ENCODE measurements at regions not wholly inside any gene's neighbourhood (a gene's known extent, or its start where the extent isn't known, plus 50 kb on each side); places are given as distances from the start of the nearest gene placed in this dataset.

DNA sequence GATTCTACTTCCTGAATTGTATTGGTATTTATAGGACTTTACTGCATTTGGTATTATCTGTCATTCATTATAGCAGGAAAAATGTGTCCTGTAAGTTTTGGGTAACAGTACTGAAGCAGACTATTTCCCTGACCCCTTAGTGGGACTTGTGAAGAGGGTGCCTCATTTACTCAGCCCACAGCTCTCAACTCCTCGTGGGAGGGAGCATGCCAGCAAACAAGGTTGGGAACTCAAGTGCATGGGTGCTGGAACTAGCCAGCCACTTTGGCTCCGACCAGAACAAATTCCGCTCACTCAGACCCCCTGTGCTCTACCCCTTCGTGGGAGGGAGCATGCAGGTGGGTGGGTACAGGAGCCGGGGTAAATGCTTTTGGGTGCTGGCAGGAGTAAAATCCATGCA, 1773.5 kb upstream of the WWC1 start:
- 70 to 74% methylated on average over 5 of the region's 5 CpGs for WGBS, 2 donors

DNA sequence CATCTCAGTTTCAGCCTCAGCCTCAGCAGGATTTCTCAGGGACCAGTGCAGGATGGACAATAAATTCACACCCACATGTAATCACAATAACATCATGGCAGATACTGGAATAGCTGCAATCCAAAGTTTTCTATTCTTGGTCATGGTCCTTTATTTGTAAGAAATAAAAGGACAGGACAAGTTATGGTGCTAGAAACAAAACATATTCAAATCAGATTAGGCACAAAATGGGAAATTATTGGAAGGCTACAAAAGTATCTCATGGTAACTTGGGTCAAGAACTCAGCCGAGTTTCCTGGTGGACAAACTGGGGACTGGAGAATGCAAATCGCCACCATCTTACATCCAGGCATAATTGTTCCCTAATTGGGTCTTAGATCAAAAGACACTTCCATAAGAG, 1768.2 kb upstream of the WWC1 start:
- Histone ChIP-seq H3K36me3 (ENCODE audit: control insufficient read depth in 2 of 2, insufficient read depth in 2 of 2, low read length in 1 of 2) (no peaks in the 10 kb centered on the region), H3K27me3 (ENCODE audit: control insufficient read depth in 1 of 2, insufficient read depth in 2 of 2, low read length in 2 of 2) (no peaks in the 10 kb centered on the region), H3K4me3 (ENCODE audit: low read depth in 1 of 2, low read length in 2 of 2) (no peak overlapping the region), H3K9me3 (ENCODE audit: control insufficient read depth in 2 of 2, insufficient read depth in 1 of 2, low read depth in 1 of 2, low read length in 1 of 2) (peaks cover 0 to 2% of the 10 kb centered on the region in 2 donors), H3K4me1 (ENCODE audit: control insufficient read depth in 2 of 2, insufficient read depth in 2 of 2, low read length in 1 of 2) (no peaks in the 10 kb centered on the region), H3K27ac (ENCODE audit: low read depth in 2 of 2, low read length in 1 of 2) (no peak overlapping the region)
- 75 to 88% methylated on average over 2 of the region's 2 CpGs for WGBS, 2 donors

More for the DNA sequence above, 1773.5 kb upstream of the WWC1 start:
- Histone ChIP-seq H3K4me3 (ENCODE audit: low read depth in 1 of 2, low read length in 2 of 2) (no peak overlapping the region), H3K36me3 (ENCODE audit: control insufficient read depth in 2 of 2, insufficient read depth in 2 of 2, low read length in 1 of 2) (no peaks in the 10 kb centered on the region), H3K27me3 (ENCODE audit: control insufficient read depth in 1 of 2, insufficient read depth in 2 of 2, low read length in 2 of 2) (no peaks in the 10 kb centered on the region), H3K9me3 (ENCODE audit: control insufficient read depth in 2 of 2, insufficient read depth in 1 of 2, low read depth in 1 of 2, low read length in 1 of 2) (peaks cover 0 to 2% of the 10 kb centered on the region in 2 donors), H3K4me1 (ENCODE audit: control insufficient read depth in 2 of 2, insufficient read depth in 2 of 2, low read length in 1 of 2) (no peaks in the 10 kb centered on the region), H3K27ac (ENCODE audit: low read depth in 2 of 2, low read length in 1 of 2) (no peak overlapping the region)

- no peak overlapping the region for H3K27ac ChIP-seq (ENCODE audit: low read depth in 2 of 2, low read length in 1 of 2)
- WGBS, 2 donors, result 36 to 43% methylated on average over 2 of the region's 2 CpGs
- no peaks in the 10 kb centered on the region for H3K27me3 ChIP-seq (ENCODE audit: control insufficient read depth in 1 of 2, insufficient read depth in 2 of 2, low read length in 2 of 2)
- H3K9me3 ChIP-seq (ENCODE audit: control insufficient read depth in 2 of 2, insufficient read depth in 1 of 2, low read depth in 1 of 2, low read length in 1 of 2), result no peaks in the 10 kb centered on the region
- H3K36me3 ChIP-seq (ENCODE audit: control insufficient read depth in 2 of 2, insufficient read depth in 2 of 2, low read length in 1 of 2), result no peaks in the 10 kb centered on the region
- H3K4me1 ChIP-seq (ENCODE audit: control insufficient read depth in 2 of 2, insufficient read depth in 2 of 2, low read length in 1 of 2), result no peaks in the 10 kb centered on the region
- no peak overlapping the region for H3K4me3 ChIP-seq (ENCODE audit: low read depth in 1 of 2, low read length in 2 of 2)
These were observed 1762.2 kb upstream of the WWC1 start for GRCh38 chr5:166529200-166529599.

GRCh38 chr5:166532456-166533220, 1758.8 kb upstream of the WWC1 start:
- Histone ChIP-seq H3K27me3 (ENCODE audit: control insufficient read depth in 1 of 2, insufficient read depth in 2 of 2, low read length in 2 of 2) (no peaks in the 10 kb centered on the region), H3K9me3 (ENCODE audit: control insufficient read depth in 2 of 2, insufficient read depth in 1 of 2, low read depth in 1 of 2, low read length in 1 of 2) (no peaks in the 10 kb centered on the region), H3K27ac (ENCODE audit: low read depth in 2 of 2, low read length in 1 of 2) (no peak overlapping the region), H3K4me3 (ENCODE audit: low read depth in 1 of 2, low read length in 2 of 2) (no peak overlapping the region), H3K4me1 (ENCODE audit: control insufficient read depth in 2 of 2, insufficient read depth in 2 of 2, low read length in 1 of 2) (no peaks in the 10 kb centered on the region), H3K36me3 (ENCODE audit: control insufficient read depth in 2 of 2, insufficient read depth in 2 of 2, low read length in 1 of 2) (no peaks in the 10 kb centered on the region)
- WGBS, 2 donors, result 50 to 55% methylated on average over 5 of the region's 5 CpGs

DNA sequence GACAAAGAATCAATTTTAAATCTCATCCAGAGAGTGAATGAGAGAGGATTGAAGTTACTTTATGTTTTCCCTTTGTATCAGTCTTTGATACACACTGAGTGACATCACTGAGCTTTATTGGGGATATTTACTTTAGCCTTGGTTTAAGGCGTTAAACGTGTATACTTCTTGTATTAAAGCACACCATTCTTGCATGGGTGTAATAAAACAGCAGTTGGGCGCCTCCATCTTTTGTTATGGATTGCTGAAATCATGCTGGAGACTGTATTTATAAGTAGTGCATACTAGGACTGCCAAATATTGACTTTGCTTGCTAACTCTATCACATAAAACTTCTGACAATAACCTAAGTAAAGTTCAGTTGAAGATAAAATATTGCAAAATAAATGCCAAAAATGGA, 1755.8 kb upstream of the WWC1 start:
- Histone ChIP-seq H3K27me3 (ENCODE audit: control insufficient read depth in 1 of 2, insufficient read depth in 2 of 2, low read length in 2 of 2) (no peaks in the 10 kb centered on the region), H3K4me1 (ENCODE audit: control insufficient read depth in 2 of 2, insufficient read depth in 2 of 2, low read length in 1 of 2) (no peaks in the 10 kb centered on the region), H3K9me3 (ENCODE audit: control insufficient read depth in 2 of 2, insufficient read depth in 1 of 2, low read depth in 1 of 2, low read length in 1 of 2) (peaks cover 0 to 3% of the 10 kb centered on the region in 2 donors), H3K27ac (ENCODE audit: low read depth in 2 of 2, low read length in 1 of 2) (no peak overlapping the region), H3K36me3 (ENCODE audit: control insufficient read depth in 2 of 2, insufficient read depth in 2 of 2, low read length in 1 of 2) (no peaks in the 10 kb centered on the region), H3K4me3 (ENCODE audit: low read depth in 1 of 2, low read length in 2 of 2) (no peak overlapping the region)
- 31 to 44% methylated on average over 3 of the region's 3 CpGs for WGBS, 2 donors

- Histone ChIP-seq H3K9me3 (ENCODE audit: control insufficient read depth in 2 of 2, insufficient read depth in 1 of 2, low read depth in 1 of 2, low read length in 1 of 2) (peaks cover 0 to 3% of the 10 kb centered on the region in 2 donors), H3K4me3 (ENCODE audit: low read depth in 1 of 2, low read length in 2 of 2) (no peak overlapping the region)
- WGBS, 2 donors, result 75 to 82% methylated on average over 2 of the region's 2 CpGs
These were observed 1751.3 kb upstream of the WWC1 start for GRCh38 chr5:166540156-166540555.

GRCh38 chr5:166551384-166551783, 1740.1 kb upstream of the WWC1 start:
- Histone ChIP-seq H3K4me1 (ENCODE audit: control insufficient read depth in 2 of 2, insufficient read depth in 2 of 2, low read length in 1 of 2) (no peaks in the 10 kb centered on the region), H3K36me3 (ENCODE audit: control insufficient read depth in 2 of 2, insufficient read depth in 2 of 2, low read length in 1 of 2) (no peaks in the 10 kb centered on the region), H3K27me3 (ENCODE audit: control insufficient read depth in 1 of 2, insufficient read depth in 2 of 2, low read length in 2 of 2) (no peaks in the 10 kb centered on the region), H3K4me3 (ENCODE audit: low read depth in 1 of 2, low read length in 2 of 2) (no peak overlapping the region), H3K9me3 (ENCODE audit: control insufficient read depth in 2 of 2, insufficient read depth in 1 of 2, low read depth in 1 of 2, low read length in 1 of 2) (no peaks in the 10 kb centered on the region), H3K27ac (ENCODE audit: low read depth in 2 of 2, low read length in 1 of 2) (no peak overlapping the region)
- 6 to 18% methylated on average over 2 of the region's 2 CpGs for WGBS, 2 donors

More at GRCh38 chr5:166540156-166540555, 1751.3 kb upstream of the WWC1 start:
- H3K27me3 ChIP-seq (ENCODE audit: control insufficient read depth in 1 of 2, insufficient read depth in 2 of 2, low read length in 2 of 2), result no peaks in the 10 kb centered on the region
- H3K4me1 ChIP-seq (ENCODE audit: control insufficient read depth in 2 of 2, insufficient read depth in 2 of 2, low read length in 1 of 2), result no peaks in the 10 kb centered on the region
- H3K36me3 ChIP-seq (ENCODE audit: control insufficient read depth in 2 of 2, insufficient read depth in 2 of 2, low read length in 1 of 2), result no peaks in the 10 kb centered on the region
- H3K27ac ChIP-seq (ENCODE audit: low read depth in 2 of 2, low read length in 1 of 2), result no peak overlapping the region

- Histone ChIP-seq H3K36me3 (ENCODE audit: control insufficient read depth in 2 of 2, insufficient read depth in 2 of 2, low read length in 1 of 2) (no peaks in the 10 kb centered on the region), H3K27me3 (ENCODE audit: control insufficient read depth in 1 of 2, insufficient read depth in 2 of 2, low read length in 2 of 2) (no peaks in the 10 kb centered on the region), H3K4me1 (ENCODE audit: control insufficient read depth in 2 of 2, insufficient read depth in 2 of 2, low read length in 1 of 2) (no peaks in the 10 kb centered on the region), H3K27ac (ENCODE audit: low read depth in 2 of 2, low read length in 1 of 2) (no peak overlapping the region), H3K4me3 (ENCODE audit: low read depth in 1 of 2, low read length in 2 of 2) (no peak overlapping the region), H3K9me3 (ENCODE audit: control insufficient read depth in 2 of 2, insufficient read depth in 1 of 2, low read depth in 1 of 2, low read length in 1 of 2) (no peaks in the 10 kb centered on the region)
- 82% methylated on average over 7 of the region's 7 CpGs for WGBS, 2 donors
These were observed 1737.7 kb upstream of the WWC1 start for GRCh38 chr5:166553778-166554177.

DNA sequence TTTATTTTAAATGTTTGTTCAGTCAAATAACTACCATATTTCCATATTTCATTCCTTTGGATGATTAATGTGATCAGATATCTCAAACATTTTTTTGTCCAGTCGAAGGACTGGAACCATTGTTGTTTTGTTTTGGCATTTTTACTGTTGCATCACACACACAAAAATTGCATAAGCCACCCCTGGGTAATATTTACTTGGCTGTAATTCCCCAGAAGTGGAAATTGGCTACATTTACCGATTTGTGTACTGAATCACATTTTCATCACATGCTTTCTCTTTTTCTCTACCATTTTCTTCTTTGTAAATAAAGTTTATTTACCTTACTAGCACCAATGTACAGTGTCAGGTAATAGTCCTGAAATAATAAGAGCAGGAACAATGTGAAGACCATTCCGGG, 1729.7 kb upstream of the WWC1 start:
- Histone ChIP-seq H3K27ac (ENCODE audit: low read depth in 2 of 2, low read length in 1 of 2) (no peak overlapping the region), H3K4me1 (ENCODE audit: control insufficient read depth in 2 of 2, insufficient read depth in 2 of 2, low read length in 1 of 2) (no peaks in the 10 kb centered on the region), H3K4me3 (ENCODE audit: low read depth in 1 of 2, low read length in 2 of 2) (no peak overlapping the region), H3K36me3 (ENCODE audit: control insufficient read depth in 2 of 2, insufficient read depth in 2 of 2, low read length in 1 of 2) (no peaks in the 10 kb centered on the region), H3K9me3 (ENCODE audit: control insufficient read depth in 2 of 2, insufficient read depth in 1 of 2, low read depth in 1 of 2, low read length in 1 of 2) (peaks cover 0 to 2% of the 10 kb centered on the region in 2 donors), H3K27me3 (ENCODE audit: control insufficient read depth in 1 of 2, insufficient read depth in 2 of 2, low read length in 2 of 2) (no peaks in the 10 kb centered on the region)
- WGBS, 2 donors, result 53 to 59% methylated on average over 3 of the region's 3 CpGs

DNA sequence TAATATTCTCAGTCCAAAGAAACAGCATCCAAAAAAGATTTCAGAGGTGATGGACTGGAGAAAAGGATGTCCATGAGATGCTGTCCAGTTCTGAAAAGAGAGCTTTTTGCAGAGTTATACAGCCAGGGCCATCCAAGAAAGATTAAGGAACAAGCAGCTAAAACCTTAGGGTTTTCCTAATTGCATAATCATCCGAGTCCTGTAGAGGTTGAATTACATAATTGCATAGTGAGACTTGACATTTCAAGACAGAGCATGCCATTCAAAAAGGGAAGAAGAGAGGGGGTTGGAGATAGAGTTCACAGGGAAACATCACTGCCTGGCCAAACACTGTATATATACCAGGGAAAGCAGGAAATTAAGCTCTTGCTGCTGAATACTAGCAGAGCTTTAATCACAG, 1729.2 kb upstream of the WWC1 start:
- H3K4me3 ChIP-seq (ENCODE audit: low read depth in 1 of 2, low read length in 2 of 2), result no peak overlapping the region
- no peak overlapping the region for H3K27ac ChIP-seq (ENCODE audit: low read depth in 2 of 2, low read length in 1 of 2)
- H3K9me3 ChIP-seq (ENCODE audit: control insufficient read depth in 2 of 2, insufficient read depth in 1 of 2, low read depth in 1 of 2, low read length in 1 of 2), result peaks cover 0 to 2% of the 10 kb centered on the region in 2 donors
- H3K27me3 ChIP-seq (ENCODE audit: control insufficient read depth in 1 of 2, insufficient read depth in 2 of 2, low read length in 2 of 2), result no peaks in the 10 kb centered on the region
- 15 to 19% methylated on average over 1 of the region's 1 CpG for WGBS, 2 donors
- H3K36me3 ChIP-seq (ENCODE audit: control insufficient read depth in 2 of 2, insufficient read depth in 2 of 2, low read length in 1 of 2), result no peaks in the 10 kb centered on the region
- H3K4me1 ChIP-seq (ENCODE audit: control insufficient read depth in 2 of 2, insufficient read depth in 2 of 2, low read length in 1 of 2), result no peaks in the 10 kb centered on the region
